Fibroblast of the conjunctiva (primary cell): ENCODE measurements at regions not wholly inside any gene's neighbourhood (a gene's known extent, or its start where the extent isn't known, plus 50 kb on each side); places are given as distances from the start of the nearest gene placed in this dataset.

ENCODE experiments used
- DNase-seq: peaks from one replicate; pipeline ENCODE4 v3.0.0-alpha.2; 2010; ENCODE audit warnings: low read depth

DNA sequence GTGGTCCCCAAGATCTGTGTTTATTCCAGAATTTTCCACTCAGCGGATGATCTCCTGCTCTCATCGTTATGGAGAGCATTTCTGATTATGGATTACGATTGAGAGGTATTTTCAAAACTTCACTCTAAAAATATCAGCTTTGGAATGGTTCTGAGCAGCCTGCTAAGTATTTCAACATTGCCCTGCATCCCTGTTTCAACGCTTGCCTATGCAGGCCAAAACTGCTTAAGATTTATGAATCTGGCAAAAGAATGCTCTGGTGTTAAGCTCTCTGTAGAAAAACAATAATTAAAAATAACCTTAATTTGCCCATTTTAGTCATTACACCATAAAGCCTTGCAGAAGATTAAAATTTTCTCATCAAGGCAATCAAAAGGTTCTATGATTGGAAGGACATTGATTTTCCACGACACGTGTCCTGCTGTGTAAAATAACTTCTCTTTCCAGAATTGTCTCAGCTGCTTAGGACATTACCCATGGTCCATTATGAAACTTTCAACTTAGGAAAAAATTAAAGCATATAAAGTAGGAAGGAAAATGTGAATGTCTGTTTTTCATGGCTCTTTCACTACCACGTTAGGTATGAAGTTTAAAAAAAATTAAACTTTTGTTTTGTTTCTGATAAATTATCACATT is 229.9 kb downstream of the ACKR3 start:
- DNase-seq = no peak

DNA sequence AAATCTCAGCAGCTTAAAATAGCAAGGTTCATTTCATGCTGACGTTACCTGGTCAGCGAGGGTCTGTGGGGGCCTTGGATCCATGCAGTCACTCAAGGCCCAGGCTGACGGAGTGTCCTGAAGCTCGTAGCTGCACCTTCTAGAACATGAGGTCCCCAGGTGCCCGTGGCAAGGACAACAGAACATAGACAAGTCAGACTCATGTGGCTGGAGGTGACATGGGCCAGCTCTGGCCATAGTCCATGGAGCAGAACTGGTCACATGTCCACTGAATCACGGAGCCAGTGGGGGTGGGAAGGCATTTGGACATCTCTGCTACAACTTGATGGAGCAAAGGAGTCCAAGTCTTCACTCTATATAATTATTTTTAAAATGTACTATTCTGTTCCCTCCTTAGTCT is 233.2 kb downstream of the ACKR3 start:
- DNase-seq = no peak

DNA sequence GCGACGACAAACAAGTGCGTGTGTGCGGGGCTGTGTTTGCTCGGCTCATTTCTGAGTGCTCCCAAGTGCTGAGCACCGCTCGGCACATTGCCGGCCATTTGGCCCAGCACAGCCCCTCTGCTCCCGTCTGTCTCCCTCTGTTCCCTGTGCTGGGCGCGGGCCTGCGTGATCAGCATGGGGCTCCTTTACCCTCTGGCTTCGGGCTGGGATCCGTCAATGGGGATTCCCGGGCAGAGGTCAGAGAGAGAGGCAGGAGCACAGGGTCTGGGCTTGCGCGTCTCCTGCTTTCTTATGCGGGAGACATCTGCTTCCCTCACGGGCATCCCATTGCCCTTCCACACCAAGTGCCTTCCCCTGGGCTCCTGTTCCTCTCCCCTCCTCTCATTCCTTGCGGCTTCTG is 234.0 kb downstream of the ACKR3 start:
- DNase-seq = no peak

DNA sequence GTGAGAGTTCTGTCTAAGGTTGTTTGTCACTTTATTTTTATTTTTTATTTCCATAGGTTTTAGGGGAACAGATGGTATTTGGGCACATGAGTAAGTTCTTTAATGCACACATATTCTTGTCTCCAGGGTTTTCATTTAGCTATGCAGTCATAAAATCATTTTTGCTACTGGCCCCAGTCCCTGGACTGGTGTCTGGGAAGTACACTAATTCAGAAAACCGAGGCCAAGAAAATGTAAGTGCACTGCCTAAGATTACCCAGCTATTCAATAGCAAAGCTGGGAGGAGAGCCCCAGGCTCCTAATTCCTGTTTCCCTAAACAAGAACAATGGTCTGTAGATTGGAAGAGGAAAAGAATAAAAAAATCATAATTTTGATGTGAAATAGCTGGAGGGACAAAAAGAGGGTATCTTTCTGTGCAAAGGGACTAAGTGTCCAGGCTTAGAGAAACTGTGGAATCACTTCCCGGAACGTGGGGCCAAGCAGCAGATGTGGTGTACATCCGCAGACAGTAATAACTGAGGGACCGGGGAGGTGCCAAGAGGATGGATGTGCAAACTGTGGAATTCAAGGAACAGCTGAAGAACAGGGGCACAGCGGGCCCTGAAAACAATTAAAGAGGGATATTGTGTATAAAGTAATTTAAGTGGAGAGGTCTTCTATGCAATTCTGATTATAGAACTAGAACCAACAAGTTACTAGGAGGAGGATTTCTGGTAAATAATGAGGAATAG is 236.3 kb downstream of the ACKR3 start:
- no peak for DNase-seq

DNA sequence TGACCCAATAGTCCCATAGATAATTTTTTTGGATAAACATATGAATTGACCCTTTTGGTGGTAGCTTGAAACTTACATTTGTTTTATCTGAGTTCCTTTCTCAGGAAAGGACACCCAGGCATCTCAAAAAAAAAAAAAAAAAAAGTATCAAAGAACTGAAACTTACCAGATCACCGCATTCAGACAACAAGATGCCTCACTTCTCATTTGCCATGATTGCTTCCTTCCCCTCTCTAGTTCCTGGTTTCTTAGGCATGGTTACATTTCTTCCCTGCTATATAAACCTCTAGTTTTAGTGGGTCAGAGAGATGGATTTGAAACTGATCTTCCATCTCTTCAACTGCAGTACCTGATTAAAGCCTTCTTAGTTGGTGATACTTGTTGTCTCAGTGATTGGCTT is 240.1 kb downstream of the ACKR3 start:
- DNase-seq = no peak

DNA sequence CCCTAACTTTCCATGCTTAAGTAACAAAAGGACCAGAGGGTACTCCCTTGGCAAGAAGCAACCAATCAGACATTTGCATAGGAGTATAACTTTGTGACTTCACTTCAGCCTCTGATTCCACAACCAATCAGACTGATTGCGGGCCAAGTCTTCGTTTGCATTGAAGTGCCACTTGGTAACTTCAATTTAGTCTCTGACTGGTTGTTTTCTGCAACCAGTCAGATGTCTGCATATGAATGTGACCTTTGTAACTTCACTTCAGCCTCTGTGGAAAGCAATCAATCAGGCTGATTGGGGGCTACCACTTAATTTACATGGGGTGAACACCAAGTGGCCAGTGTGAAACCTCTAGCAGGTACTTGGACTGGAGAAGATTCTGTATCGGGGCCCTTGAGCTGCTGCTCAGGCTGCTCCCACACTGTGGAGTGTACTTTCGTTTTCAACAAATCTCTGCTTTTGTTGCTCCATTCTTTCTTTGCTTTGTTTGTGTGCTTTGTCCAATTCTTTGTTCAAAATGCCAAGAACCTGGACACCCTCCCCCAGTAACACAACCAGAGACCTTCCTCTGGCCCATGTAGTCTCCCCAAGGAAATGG is 241.5 kb downstream of the ACKR3 start:
- no peak for DNase-seq

DNA sequence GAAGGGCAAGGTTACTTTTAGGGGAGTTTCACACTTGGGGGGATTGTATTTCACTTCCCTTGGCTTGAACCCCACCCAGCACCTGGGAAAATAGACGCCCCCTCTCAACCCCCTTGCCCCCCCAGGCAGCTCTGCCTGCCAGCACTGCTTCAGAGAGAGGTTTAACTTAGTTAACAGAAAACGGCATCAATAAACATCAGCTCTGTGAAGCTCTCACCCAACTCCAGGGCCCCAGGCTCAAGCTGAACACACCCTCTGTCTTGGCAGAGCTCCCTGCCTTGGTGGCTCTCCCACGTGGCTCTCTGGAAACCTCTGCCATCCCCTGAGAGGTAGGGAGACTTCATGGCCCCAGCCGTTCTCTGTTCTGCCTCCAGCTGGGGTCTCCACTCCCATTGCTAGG is 244.1 kb downstream of the ACKR3 start:
- no peak for DNase-seq

DNA sequence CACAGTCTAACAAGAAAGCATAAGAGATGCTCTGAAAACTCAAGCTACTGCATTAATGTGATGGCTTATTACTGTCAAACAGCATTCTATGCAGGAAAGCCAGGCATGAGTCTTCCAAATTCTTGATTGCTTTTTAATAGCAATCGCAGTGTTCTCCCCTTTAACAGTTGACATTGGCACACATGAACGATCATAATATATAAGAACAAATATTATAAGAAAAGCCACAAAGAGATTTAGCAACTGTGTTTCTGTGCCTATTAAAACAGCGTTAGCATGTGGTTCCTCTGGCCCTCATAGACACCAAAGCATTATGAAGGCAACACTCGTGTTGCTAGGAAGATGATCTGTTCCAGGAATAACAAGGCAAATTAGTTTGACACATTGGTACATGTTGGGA is 245.0 kb downstream of the ACKR3 start:
- no peak for DNase-seq

DNA sequence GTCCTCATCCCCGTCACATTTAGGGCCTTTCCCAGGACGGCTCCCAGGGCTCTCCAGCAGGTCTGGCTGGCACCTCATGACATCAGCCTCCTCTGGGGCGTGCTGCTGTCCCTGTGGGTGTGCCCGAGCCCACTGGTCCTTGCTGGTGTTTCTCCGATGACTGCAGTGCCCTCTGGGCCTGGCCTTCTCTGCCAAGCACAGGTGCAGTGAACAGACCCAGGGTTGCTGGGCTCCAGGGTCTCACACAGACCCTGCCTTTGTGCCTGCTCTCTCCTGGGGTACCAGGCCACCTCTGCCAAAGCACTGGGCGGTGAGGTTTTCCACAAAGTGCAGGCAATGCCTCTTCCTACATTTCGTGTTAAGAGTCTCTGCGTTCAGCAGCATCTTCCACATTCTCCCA is 246.1 kb downstream of the ACKR3 start:
- no peak for DNase-seq

DNA sequence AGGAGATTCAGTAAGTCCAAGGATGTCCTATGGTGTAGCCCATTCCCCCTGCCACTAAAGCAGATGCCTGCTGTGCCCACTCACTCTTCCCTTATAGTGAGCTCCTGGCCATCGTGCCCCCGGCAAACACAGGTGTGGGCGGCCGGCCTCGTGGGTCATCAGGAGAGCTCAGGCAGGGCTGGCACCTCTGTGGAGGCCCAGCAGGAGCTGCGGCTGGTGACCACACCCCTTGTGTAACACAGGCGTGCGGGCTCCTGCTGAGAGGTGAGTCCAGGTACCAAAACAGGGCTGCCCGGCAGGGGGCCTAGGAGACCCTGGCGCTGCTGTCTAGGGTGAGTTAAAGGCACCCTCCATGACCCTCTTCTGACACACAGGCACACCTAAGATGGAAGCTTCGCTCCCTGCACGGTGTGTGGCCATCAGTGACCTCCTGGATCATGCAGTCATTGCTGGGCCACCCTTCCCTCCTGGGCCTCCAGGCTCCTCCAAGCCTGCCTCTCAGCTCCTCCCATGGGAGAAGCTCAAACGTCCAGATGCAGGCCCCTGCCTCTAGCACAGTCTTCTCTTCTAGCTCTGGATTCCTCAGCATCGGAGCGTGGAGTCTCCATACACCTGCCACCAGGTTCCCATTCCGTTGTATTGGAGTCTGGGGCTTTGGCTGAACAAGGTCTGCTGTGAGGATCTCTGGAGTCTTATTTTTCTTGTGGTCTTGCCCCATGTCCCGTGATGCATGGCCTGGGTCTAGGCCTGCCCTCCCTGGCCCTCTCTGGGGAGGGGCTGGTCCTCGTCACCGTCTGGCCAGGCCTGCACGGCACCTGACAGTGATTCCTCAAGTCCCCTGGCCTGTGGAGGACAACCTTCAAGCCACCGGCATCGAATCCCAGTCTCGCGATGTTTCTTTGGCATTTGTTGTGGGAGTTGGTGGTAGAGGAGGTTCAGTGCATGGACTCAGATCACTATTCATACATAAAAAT is 246.9 kb downstream of the ACKR3 start:
- DNase-seq = no peak

DNA sequence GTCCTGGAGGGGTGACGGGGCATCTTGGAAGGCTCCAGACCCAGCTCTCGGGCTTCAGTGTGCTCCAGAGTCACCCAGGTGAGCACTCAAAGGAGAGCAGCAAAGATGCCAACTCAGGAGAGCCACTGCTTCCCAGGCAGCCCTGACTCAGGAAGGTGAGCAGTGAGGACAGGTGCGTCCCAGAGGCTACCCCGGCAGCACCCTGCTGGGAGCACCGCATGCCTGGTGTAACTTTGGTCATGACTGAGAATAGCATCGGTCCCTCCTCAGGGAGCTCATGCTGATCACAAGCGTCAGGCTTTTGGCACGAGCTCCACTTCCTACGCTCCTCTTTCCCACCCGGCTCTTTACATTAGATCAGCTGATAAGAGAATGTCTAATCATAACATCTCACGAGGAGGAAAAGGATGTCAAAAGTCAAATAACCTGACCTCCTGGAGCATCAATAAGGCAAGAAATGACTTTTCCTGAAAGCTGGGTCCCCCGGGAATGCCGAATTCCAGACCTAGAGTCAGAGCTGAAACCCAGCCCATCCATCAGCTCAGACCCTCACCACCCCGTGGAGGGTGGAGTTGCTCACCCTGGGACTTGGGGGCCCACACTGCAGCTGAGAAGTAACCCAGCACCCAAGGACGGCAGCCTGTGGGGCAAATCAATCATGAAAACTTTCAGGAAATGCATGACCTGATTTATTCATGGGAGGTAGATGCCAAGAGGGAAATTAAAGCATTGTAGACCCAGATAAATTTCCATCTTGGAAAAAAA is 248.8 kb downstream of the ACKR3 start:
- no peak for DNase-seq

DNA sequence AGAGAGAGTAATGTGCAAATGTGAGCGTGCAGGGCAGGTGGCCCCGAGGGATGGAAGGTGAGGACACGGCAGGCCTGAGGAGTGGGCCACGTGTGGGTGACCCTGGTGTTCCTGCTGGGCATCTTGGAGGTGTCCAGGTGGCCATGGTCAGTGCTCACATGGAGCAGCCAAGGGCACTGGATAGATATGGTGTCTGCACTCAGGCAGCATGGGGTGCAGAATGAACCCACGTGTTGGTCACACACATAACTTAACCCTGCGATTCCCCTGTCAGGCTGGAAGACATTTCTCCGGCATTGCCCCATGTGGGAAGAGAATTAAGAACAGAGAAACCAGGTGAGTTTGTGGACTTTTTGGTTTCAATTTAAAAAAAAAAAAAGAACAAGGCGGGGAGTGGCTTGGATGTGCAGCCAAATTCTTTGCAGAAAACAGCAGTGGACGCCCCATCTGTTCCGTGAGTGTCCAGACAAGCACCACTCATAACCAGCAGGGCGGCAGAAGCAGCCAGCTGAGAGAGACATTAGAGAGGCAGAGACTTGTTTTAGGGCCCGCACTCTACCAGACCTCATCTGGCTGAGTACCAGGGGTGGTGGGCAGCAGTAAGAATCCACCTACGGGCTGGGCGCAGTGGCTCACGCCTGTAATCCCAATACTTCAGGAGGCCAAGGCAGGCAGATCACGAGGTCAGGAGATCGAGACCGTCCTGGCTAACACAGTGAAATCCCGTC is 249.8 kb downstream of the ACKR3 start:
- DNase-seq = no peak

DNA sequence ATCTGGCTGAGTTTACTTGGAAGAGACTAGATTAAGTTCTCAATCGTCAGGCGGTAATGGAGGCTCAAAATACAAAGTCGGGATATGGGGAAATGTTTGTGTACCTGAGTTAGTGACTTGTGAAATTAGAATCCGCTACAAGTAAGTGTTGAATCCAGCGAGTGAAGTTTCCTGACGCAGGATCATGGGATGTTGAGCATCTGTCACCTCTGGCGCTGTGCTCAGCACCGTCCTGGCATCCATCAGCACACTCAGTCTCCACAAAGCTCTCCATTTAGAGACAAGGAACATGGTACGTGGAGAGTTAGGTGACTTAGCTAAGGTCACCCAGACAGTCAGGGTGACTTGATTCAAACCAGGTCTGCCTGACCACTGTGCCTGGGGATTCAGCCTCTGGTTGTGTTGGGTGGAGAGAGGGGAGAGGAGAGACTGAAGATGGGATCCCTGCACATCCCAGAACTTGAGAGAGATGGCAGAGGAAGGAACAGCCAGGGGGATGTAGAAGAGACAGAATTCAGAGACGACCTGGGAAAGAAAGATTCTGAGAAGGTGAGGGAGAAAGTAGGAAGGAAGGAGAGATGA is 251.2 kb downstream of the ACKR3 start:
- DNase-seq = no peak

DNA sequence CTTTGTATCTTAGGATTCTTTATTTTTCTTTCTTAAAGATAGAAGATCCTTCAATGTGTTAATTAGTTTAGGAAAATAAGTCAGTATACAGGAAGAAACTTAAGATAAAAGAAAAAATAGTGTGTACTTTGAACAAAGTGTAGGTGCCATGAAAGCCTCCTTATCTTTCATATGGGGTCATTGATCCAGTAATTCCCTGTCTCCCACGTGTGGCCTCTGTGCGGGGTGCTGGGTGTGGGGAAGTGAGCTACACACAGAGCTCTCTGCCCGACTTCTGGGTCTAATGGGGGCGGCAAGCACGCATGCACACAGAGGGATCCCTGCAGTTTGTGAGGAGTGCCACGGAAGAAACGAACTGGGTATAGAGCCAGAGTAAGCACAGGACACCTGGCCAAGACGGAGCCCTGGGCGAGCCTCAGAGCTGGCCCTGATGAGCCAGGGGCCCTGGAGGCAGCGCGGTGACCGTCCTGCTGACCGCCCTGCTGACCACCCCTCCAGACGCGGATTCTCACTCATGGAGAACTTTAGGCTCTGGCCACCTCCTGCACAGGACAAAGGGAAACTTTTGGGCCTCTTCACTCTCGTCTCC is 253.5 kb downstream of the ACKR3 start:
- DNase-seq = no peak

DNA sequence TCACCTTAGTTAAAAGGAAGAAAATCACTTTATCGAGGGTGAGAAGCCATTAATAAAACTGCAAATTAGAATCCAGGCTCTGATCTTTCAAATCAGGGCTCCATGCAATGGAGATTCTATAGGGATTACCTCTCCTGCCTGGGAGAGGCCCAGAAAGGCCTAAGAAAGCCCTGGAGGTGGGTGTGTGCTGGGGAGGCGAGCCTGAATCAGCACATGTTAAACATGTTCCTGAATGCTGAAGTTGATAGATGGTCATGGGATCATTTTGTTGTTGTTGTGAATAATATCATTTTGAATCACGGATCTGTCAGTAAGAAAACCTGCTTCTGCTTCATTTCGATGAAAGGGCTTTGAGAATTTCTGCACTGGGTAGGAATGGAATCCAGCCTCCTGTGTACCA is 254.3 kb downstream of the ACKR3 start:
- no peak for DNase-seq

DNA sequence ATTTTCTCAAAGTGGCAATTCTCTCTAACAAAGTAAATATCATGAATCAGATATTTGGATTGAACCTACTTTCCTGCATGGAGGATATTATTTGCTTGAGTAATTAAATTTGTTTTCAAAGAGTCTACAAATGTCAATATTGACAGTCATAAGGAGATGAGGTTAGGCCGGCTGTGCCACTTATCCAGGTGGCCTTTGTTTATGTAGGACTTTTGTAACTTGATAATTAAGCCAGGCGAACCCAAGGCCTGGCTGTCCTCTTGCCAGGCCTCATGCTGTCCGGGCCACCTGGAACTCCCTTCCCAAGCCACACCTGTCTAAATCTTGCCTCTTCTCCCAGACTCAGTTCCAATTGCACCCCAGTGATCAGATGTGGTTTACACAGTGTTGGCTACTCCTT is 255.2 kb downstream of the ACKR3 start:
- DNase-seq = no peak

DNA sequence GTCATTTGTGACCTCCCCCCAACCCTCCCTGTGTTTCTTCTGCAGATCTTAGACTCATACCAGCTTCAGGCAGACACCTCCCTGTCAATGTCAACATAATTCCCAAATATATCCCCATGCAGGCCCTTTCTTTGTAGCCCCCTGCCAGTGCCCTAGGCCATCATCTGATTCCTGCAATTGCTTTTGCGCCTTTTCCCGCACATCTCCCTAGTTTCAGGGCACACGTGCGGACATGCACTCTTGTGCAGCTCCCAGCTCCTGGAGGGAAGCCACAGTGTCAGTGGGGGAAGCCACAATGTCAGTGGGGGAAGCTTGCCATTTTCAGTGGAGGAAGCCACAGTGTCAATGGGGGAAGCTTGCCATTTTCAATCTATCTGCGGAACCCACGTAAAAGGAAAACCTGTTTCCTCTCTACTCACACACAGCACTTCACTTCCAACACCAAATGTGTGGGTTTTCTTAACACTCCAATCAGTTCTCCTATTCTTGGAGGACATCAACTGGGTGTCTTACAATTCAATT is 256.4 kb downstream of the ACKR3 start:
- no peak for DNase-seq

DNA sequence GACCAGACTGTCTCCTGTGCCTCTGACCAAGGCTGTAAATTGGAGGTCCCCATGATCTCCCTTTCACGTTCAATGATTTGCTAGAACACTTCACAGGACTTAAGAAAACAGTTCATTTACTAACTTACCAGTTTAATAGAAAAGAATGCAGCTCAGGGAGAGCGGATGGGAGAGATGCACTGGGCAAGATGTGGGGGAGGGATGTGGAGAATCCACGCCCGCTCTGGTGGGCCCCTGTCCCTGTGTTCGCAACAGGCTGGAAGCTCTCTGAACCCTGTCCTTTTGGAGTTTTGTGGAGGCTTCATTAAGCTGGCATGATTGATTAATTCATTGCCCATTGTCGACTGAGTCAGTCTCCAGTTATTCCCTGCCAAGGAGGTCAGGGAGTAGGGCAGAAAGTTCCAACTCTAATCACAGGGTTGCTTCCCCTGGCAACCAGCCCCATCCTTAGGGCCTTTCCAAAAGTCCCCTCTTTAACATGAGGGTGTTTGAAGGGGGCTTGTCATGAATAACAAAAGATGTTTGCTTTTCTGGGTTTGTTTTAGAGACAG is 257.1 kb downstream of the ACKR3 start:
- DNase-seq = no peak

DNA sequence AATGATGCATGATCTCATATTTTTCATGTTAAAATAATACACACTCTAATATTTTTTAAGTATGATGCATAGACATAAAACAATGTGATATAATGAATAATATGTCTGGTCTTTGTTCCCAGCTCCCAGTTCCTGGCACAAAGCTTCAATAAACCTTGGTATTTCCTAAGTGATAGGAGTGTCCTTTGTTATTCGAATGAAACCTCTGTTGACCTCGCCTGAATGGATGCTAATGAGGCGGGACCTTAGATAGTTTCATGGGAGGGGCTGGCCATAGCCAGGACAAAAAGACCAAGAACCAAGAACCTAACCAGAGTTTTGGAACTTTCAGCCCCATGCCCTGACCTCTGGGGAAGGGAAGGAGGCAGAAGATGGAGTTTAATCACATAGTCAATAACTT is 257.7 kb upstream of the COPS8 start:
- no peak for DNase-seq

DNA sequence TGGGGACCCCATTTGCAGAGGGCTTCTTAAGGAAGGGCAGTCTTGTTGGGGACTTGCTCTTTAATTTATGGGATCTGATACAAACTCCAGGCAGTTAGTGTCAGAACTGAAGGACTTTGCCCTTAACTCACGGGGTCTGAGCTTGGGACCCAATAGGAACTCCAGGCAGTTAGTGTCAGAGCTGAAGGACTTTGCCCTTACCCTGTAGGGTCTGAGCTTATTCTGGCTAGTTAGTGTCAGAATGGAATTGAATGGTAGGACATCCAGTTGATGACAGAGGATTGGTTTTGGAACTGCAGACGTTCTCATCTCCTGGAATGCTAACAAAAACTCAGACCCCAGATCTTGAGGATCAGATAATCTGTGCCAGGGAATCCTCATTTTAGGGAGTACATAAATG is 256.9 kb upstream of the COPS8 start:
- DNase-seq = no peak
